GM12873 (cell line): ENCODE measurements at regions not wholly inside any gene's neighbourhood (a gene's known extent, or its start where the extent isn't known, plus 50 kb on each side); places are given as distances from the start of the nearest gene placed in this dataset.

Source experiments
- CTCF ChIP-seq: IDR thresholded peaks from 2 replicates; pipeline ENCODE4 v1.5.1; 2012; ENCODE audit warnings: low read depth, mild to moderate bottlenecking, moderate library complexity, low read length, control low read depth; ENCODE audit not compliant: insufficient read depth; ENCODE audit errors: missing control alignments

DNA sequence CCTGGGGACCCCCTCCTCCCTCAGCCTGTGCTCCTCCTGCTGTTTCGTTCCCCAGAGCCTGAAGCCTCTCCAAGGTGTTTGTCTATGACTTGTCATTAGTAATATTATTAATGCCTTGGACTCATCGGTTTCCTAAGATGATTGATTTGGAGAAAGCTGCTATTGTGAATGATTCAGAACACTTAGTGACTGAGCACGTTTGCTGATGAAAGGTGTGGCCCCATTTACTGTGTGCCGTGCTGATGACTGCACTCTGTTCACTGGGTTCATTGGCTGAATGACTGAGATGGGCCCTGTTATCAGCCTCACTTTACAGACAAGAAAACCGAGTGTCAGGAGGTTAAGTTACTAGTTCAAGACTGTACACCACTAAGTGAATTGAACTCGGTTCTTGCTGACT lies 111.4 kb downstream of the SPP2 start:
- no peak for TF ChIP-seq CTCF

GRCh38 chr2:234158812-234159211 lies 108.3 kb downstream of the SPP2 start:
- no peak for TF ChIP-seq CTCF

- no peak for TF ChIP-seq CTCF
Observed at GRCh38 chr2:234157817-234158588, 107.5 kb downstream of the SPP2 start.

DNA sequence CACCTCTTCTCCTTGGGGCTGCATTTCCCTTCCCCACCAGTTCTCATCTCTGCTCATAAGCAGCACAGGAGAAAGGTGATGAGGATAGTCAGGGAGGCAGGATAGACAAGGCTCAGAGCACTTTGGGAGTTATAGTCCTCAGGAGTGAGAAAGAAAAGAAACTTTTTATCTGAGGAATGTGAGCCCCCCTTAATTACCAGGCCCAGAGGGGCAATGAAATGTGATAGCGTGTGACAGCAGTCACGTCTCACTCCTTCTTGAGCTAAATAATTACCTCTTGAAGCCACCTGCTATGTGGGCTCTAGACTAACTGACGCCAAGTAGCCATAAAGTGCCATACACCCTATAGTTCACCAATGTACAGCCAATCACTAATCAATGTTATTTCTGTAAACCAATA lies 105.8 kb downstream of the SPP2 start:
- TF ChIP-seq CTCF, result no peak

GRCh38 chr2:234147335-234147861 lies 96.9 kb downstream of the SPP2 start:
- TF ChIP-seq CTCF, result no peak

- no peak for TF ChIP-seq CTCF
Observed at GRCh38 chr2:234146087-234146826, 95.8 kb downstream of the SPP2 start.

- no peak for TF ChIP-seq CTCF
Observed at GRCh38 chr2:234145511-234145910, 95.0 kb downstream of the SPP2 start.
